Endodermal cell (in vitro differentiated cells): ENCODE measurements at regions not wholly inside any gene's neighbourhood (a gene's known extent, or its start where the extent isn't known, plus 50 kb on each side); places are given as distances from the start of the nearest gene placed in this dataset.

Experiments used
- DNase-seq: peaks from one replicate; pipeline ENCODE4 v3.0.0-alpha.2; 2017
- H3K27ac ChIP-seq: 2 replicates; pipeline ENCODE4 v1.5.1; 2013; ENCODE audit warnings: mild to moderate bottlenecking, low read depth, low read length, moderate library complexity
- H3K27me3 ChIP-seq: 2 replicates; pipeline ENCODE4 v1.6.1; 2013; ENCODE audit warnings: mild to moderate bottlenecking, low read length, moderate library complexity; ENCODE audit not compliant: insufficient read depth, control insufficient read depth, poor library complexity, severe bottlenecking
- H3K36me3 ChIP-seq: 2 replicates; pipeline ENCODE4 v1.7.0; 2013; ENCODE audit warnings: mild to moderate bottlenecking, low read length, moderate library complexity; ENCODE audit not compliant: control insufficient read depth, insufficient read depth
- H3K4me1 ChIP-seq: one replicate; pipeline ENCODE4 v1.7.0; 2013; ENCODE audit warnings: low read length; ENCODE audit not compliant: control insufficient read depth, insufficient read depth
- H3K4me3 ChIP-seq: 2 replicates; pipeline ENCODE4 v1.5.1; 2013; ENCODE audit warnings: mild to moderate bottlenecking, low read length, moderate library complexity
- H3K9ac ChIP-seq: 2 replicates; pipeline ENCODE4 v1.6.1; 2013; ENCODE audit warnings: mild to moderate bottlenecking, low read length, moderate library complexity; ENCODE audit not compliant: poor library complexity, severe bottlenecking; ENCODE audit errors: extremely low read depth
- H3K9me3 ChIP-seq: 2 replicates; pipeline ENCODE4 v1.6.1; 2013; ENCODE audit warnings: mild to moderate bottlenecking, low read length, moderate library complexity; ENCODE audit not compliant: control insufficient read depth
- H3K27ac Mint-ChIP-seq: 2 replicates; pipeline ENCODE4 v1.8.0; 2020; ENCODE audit warnings: mixed read lengths
- H3K27me3 Mint-ChIP-seq: 2 replicates; pipeline ENCODE4 v1.8.0; 2021; ENCODE audit warnings: mild to moderate bottlenecking, mixed read lengths; ENCODE audit not compliant: insufficient read depth
- H3K36me3 Mint-ChIP-seq: 2 replicates; pipeline ENCODE4 v1.8.0; 2020; ENCODE audit warnings: low read depth, mixed read lengths
- H3K4me1 Mint-ChIP-seq: 2 replicates; pipeline ENCODE4 v1.8.0; 2020; ENCODE audit warnings: mixed read lengths
- H3K4me3 Mint-ChIP-seq: 2 replicates; pipeline ENCODE4 v1.8.0; 2020; ENCODE audit warnings: mild to moderate bottlenecking, moderate library complexity, mixed read lengths
- H3K9me3 Mint-ChIP-seq: 2 replicates; pipeline ENCODE4 v1.8.0; 2020; ENCODE audit warnings: mild to moderate bottlenecking, mixed read lengths
- CTCF ChIP-seq: fragments of 200-600 bp; sonication (generic); conservative IDR thresholded peaks from 2 replicates; pipeline ENCODE4 v1.5.0; 2021; ENCODE audit warnings: antibody characterized with exemption, mild to moderate bottlenecking
- WGBS, 2 experiments: methylation state at CpG; one replicate each; pipeline versions ENCODE4 v1.1.5 to v1.1.7; 2013; ENCODE audit warnings: missing lambda C conversion rate in 2 of 2, mixed read lengths in 1 of 2; ENCODE audit not compliant: insufficient coverage in 1 of 2, insufficient read length in 1 of 2; 5-methylcytosine and 5-hydroxymethylcytosine counted together

GRCh38 chr4:4752025-4752424 lies 107.4 kb upstream of the MSX1 start:
- Histone ChIP-seq H3K36me3 (no peaks in the 10 kb centered on the region), H3K4me1 (peaks cover 3% of the 10 kb centered on the region), H3K4me3 (no peak overlapping the region), H3K27ac (no peak overlapping the region), H3K9me3 (peaks cover under 1% of the 10 kb centered on the region), H3K27me3 (no peaks in the 10 kb centered on the region), H3K9ac (no peak overlapping the region)
- H3K27me3 Mint-ChIP-seq, result peaks cover 14% of the 10 kb centered on the region
- peaks cover 8% of the 10 kb centered on the region for H3K9me3 Mint-ChIP-seq
- H3K27ac Mint-ChIP-seq, result no peak overlapping the region
- WGBS, 2 experiments, result 93% methylated on average over 10 to 12 of the region's 12 CpGs
- H3K36me3 Mint-ChIP-seq, result no peaks in the 10 kb centered on the region
- H3K4me1 Mint-ChIP-seq, result peaks cover 6% of the 10 kb centered on the region
- TF ChIP-seq CTCF, result no peak
- no peak overlapping the region for H3K4me3 Mint-ChIP-seq
- DNase-seq, result no peak

GRCh38 chr4:4750187-4750586 lies 109.3 kb upstream of the MSX1 start:
- Histone ChIP-seq H3K27me3 (no peaks in the 10 kb centered on the region), H3K27ac (no peak overlapping the region), H3K4me3 (no peak overlapping the region), H3K4me1 (peaks cover 3% of the 10 kb centered on the region), H3K36me3 (no peaks in the 10 kb centered on the region), H3K9ac (no peak overlapping the region), H3K9me3 (peaks cover 18% of the 10 kb centered on the region)
- H3K4me3 Mint-ChIP-seq, result no peak overlapping the region
- DNase-seq, result peak; percentile 57
- peaks cover 6% of the 10 kb centered on the region for H3K4me1 Mint-ChIP-seq
- TF ChIP-seq CTCF, result no peak
- H3K27ac Mint-ChIP-seq, result no peak overlapping the region
- H3K9me3 Mint-ChIP-seq, result peaks cover 26% of the 10 kb centered on the region
- 92% methylated on average over 7 of the region's 7 CpGs; no CpG with 5 or more reads in 1 of the 2 experiments for WGBS, 2 experiments
- no peaks in the 10 kb centered on the region for H3K36me3 Mint-ChIP-seq
- peaks cover 9% of the 10 kb centered on the region for H3K27me3 Mint-ChIP-seq

- Mint-ChIP-seq H3K4me3 (no peak overlapping the region), H3K27me3 (peaks cover 11% of the 10 kb centered on the region), H3K4me1 (peaks cover 3% of the 10 kb centered on the region), H3K27ac (no peak overlapping the region), H3K36me3 (peaks cover 2% of the 10 kb centered on the region), H3K9me3 (peaks cover 32% of the 10 kb centered on the region)
- Histone ChIP-seq H3K27me3 (no peaks in the 10 kb centered on the region), H3K9me3 (peaks cover 18% of the 10 kb centered on the region), H3K9ac (no peak overlapping the region), H3K4me3 (no peak overlapping the region), H3K27ac (no peak overlapping the region), H3K36me3 (no peaks in the 10 kb centered on the region), H3K4me1 (peaks cover 3% of the 10 kb centered on the region)
- WGBS, 2 experiments, result 85 to 86% methylated on average over 5 of the region's 5 CpGs
- no peak for DNase-seq
- TF ChIP-seq CTCF, result no peak
Measured at GRCh38 chr4:4749137-4749536, 110.3 kb upstream of the MSX1 start.
